AG09319 (cell line): ENCODE measurements at regions not wholly inside any gene's neighbourhood (a gene's known extent, or its start where the extent isn't known, plus 50 kb on each side); places are given as distances from the start of the nearest gene placed in this dataset.

Experiments
- DNase-seq: peaks from one replicate; pipeline ENCODE4 v3.0.0-alpha.2; 2010; ENCODE audit warnings: low read depth; ENCODE audit errors: extremely low read depth
- CTCF ChIP-seq: IDR thresholded peaks from 2 replicates; pipeline ENCODE4 v1.5.1; 2011; ENCODE audit warnings: low read depth, mild to moderate bottlenecking, inconsistent platforms, low read length, moderate library complexity

GRCh38 chr1:232452736-232453440, 177.0 kb downstream of the SIPA1L2 start:
- DNase-seq = no peak
- no peak for TF ChIP-seq CTCF

- no peak for TF ChIP-seq CTCF
- no peak for DNase-seq
Observed at GRCh38 chr1:232452117-232452516, 177.8 kb downstream of the SIPA1L2 start.

GRCh38 chr1:232451506-232451905, 178.4 kb downstream of the SIPA1L2 start:
- TF ChIP-seq CTCF = no peak

GRCh38 chr1:232450615-232451014, 179.3 kb downstream of the SIPA1L2 start:
- no peak for DNase-seq
- no peak for TF ChIP-seq CTCF

More at GRCh38 chr1:232451506-232451905, 178.4 kb downstream of the SIPA1L2 start:
- no peak for DNase-seq

GRCh38 chr1:232447125-232447524, 182.8 kb downstream of the SIPA1L2 start:
- no peak for TF ChIP-seq CTCF
- no peak for DNase-seq

GRCh38 chr1:232445361-232446106, 184.4 kb downstream of the SIPA1L2 start:
- no peak for TF ChIP-seq CTCF
- no peak for DNase-seq

GRCh38 chr1:232443372-232443771, 186.6 kb downstream of the SIPA1L2 start:
- DNase-seq = no peak
- TF ChIP-seq CTCF = no peak
